ENCODE measurements at regions not wholly inside any gene's neighbourhood (a gene's known extent, or its start where the extent isn't known, plus 50 kb on each side); places are given as distances from the start of the nearest gene placed in this dataset.

- FAIRE-seq, result no peak
- ChIA-PET CTCF (no interaction called here), POLR2A (no interaction called here)
Observed at GRCh38 chr15:31905054-31905453, 125.3 kb upstream of the CHRNA7 start.

More at GRCh38 chr15:31905054-31905453, 125.3 kb upstream of the CHRNA7 start:
- no peak overlapping the region for H3K9ac ChIP-seq (replicated peaks; ENCODE audit: extremely low read depth, insufficient read depth, low read length)
- H3K4me3 ChIP-seq (replicated peaks in 1 of 3; ENCODE audit: insufficient read depth in 1 of 3, low read depth in 1 of 3, low read length in 3 of 3), result no peak overlapping the region
- H3K79me2 ChIP-seq (ENCODE audit: control insufficient read depth, insufficient read depth, low read length), result no peaks in the 10 kb centered on the region
- no TSS peak for BruUV-seq (replicated peaks)
- no peak for DNase-seq (ENCODE audit: low read depth, low spot score)
- H2AFZ ChIP-seq (ENCODE audit: low read depth, low read length), result no peak overlapping the region
- no peaks in the 10 kb centered on the region for H3K27me3 ChIP-seq (ENCODE audit: control insufficient read depth in 2 of 2, insufficient read depth in 2 of 2, low read length in 2 of 2)
- H3K9me1 ChIP-seq (replicated peaks; ENCODE audit: control insufficient read depth, extremely low read depth, insufficient read depth, low read length), result no peaks in the 10 kb centered on the region
- H4K20me1 ChIP-seq (replicated peaks; ENCODE audit: control insufficient read depth, extremely low read depth, insufficient read depth, low read length), result no peaks in the 10 kb centered on the region
- dilution Hi-C loops (cut with MboI; ENCODE audit: extremely low pct_ligation_motif_present, low sequenced_read_pairs), result no loop called here
- no peak overlapping the region for H3K4me2 ChIP-seq (ENCODE audit: insufficient read depth, low read length)
- H3K4me1 ChIP-seq (ENCODE audit: control insufficient read depth, extremely low read depth, insufficient read depth, low read length), result no peaks in the 10 kb centered on the region
- TF ChIP-seq EZH2 (IDR thresholded peaks at IDR 0.05; ENCODE audit: borderline replicate concordance, low read depth, low read length, severe bottlenecking), result no peak
- TF ChIP-seq MAX (IDR thresholded peaks at IDR 0.05; ENCODE audit: insufficient read depth, insufficient read length), result no peak
- no peak for TF ChIP-seq GATA2 (IDR thresholded peaks at IDR 0.05; ENCODE audit: insufficient read depth, insufficient read length, low read depth, low read length)
- TF ChIP-seq FOS (IDR thresholded peaks at IDR 0.05; ENCODE audit: borderline replicate concordance, insufficient read depth, low read length), result no peak
- no peak for TF ChIP-seq POLR2A (IDR thresholded peaks at IDR 0.05; ENCODE audit: low read depth, low read length)
- TF ChIP-seq CTCF (IDR thresholded peaks at IDR 0.05; ENCODE audit: extremely low read depth in 1 of 2, insufficient read depth in 1 of 2, low read depth in 1 of 2, low read length in 2 of 2), result no peak
- no peak for TF ChIP-seq POLR2AphosphoS5 (IDR thresholded peaks at IDR 0.05; ENCODE audit: insufficient read depth, low read depth, low read length)
- TF ChIP-seq JUN (IDR thresholded peaks at IDR 0.05; ENCODE audit: borderline replicate concordance, insufficient read depth, insufficient read length, low read depth), result no peak
- no peak for TF ChIP-seq MYC (IDR thresholded peaks at IDR 0.05; ENCODE audit: low read depth, low read length)
- H3K36me3 ChIP-seq (ENCODE audit: control insufficient read depth in 2 of 2, extremely low read depth in 1 of 2, insufficient read depth in 2 of 2, low read length in 2 of 2), result no peaks in the 10 kb centered on the region
- intact Hi-C loops (cut with micrococcal nuclease), result no loop called here
- peaks cover 8% of the 10 kb centered on the region for H3K9me3 ChIP-seq (replicated peaks; ENCODE audit: control insufficient read depth, insufficient read depth, low read length)
- H3K27ac ChIP-seq (ENCODE audit: insufficient read depth, low read depth, low read length), result no peak overlapping the region

All from endothelial cell of umbilical vein (primary cell).